Keratinocyte (primary cell): ENCODE measurements at regions not wholly inside any gene's neighbourhood (a gene's known extent, or its start where the extent isn't known, plus 50 kb on each side); places are given as distances from the start of the nearest gene placed in this dataset.

Experiments used
- EZH2 ChIP-seq: IDR thresholded peaks from one replicate; pipeline ENCODE4 v1.6.1; 2012; ENCODE audit warnings: inconsistent platforms, mild to moderate bottlenecking, low read length, moderate library complexity
- TF ChIP-seq, protein P1 (sequence below), 3 experiments: IDR thresholded peaks in 1 of 3; conservative IDR thresholded peaks in 1 of 3; optimal IDR thresholded peaks in 1 of 3; 2 replicates in 2 of 3; 3 replicates in 1 of 3; pipeline versions ENCODE3 to v1.5.1; 2011; ENCODE audit warnings: low read length in 3 of 3, mild to moderate bottlenecking in 3 of 3, moderate library complexity in 2 of 3, control low read depth in 1 of 3, inconsistent platforms in 1 of 3; ENCODE audit not compliant: insufficient read depth in 2 of 3; ENCODE audit errors: extremely low read depth in 1 of 3

- TF ChIP-seq, protein P1, sequence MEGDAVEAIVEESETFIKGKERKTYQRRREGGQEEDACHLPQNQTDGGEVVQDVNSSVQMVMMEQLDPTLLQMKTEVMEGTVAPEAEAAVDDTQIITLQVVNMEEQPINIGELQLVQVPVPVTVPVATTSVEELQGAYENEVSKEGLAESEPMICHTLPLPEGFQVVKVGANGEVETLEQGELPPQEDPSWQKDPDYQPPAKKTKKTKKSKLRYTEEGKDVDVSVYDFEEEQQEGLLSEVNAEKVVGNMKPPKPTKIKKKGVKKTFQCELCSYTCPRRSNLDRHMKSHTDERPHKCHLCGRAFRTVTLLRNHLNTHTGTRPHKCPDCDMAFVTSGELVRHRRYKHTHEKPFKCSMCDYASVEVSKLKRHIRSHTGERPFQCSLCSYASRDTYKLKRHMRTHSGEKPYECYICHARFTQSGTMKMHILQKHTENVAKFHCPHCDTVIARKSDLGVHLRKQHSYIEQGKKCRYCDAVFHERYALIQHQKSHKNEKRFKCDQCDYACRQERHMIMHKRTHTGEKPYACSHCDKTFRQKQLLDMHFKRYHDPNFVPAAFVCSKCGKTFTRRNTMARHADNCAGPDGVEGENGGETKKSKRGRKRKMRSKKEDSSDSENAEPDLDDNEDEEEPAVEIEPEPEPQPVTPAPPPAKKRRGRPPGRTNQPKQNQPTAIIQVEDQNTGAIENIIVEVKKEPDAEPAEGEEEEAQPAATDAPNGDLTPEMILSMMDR (optimal IDR thresholded peaks at IDR 0.05 in 1 of 3, IDR thresholded peaks at IDR 0.05 in 1 of 3, conservative IDR thresholded peaks at IDR 0.05 in 1 of 3; ENCODE audit: extremely low read depth in 1 of 3, insufficient read depth in 2 of 3, low read length in 3 of 3): no peak
- TF ChIP-seq EZH2: no peak
Observed at GRCh38 chr3:71843071-71843470, 58.1 kb upstream of the PROK2 start.
